Ovary (tissue), 7 donors: ENCODE measurements at regions not wholly inside any gene's neighbourhood (a gene's known extent, or its start where the extent isn't known, plus 50 kb on each side); places are given as distances from the start of the nearest gene placed in this dataset.

Experiments used
- DNase-seq, 5 donors: peaks; one replicate each; pipeline ENCODE4 v3.0.0-alpha.2; 2019 to 2020
- H3K27ac ChIP-seq, 2 donors: fragments of 200-600 bp; one replicate each; pipeline versions ENCODE4 v1.5.1 to v1.8.0; 2019 to 2022
- H3K27me3 ChIP-seq: fragments of 200-600 bp; one replicate; pipeline ENCODE4 v1.8.0; 2022
- H3K36me3 ChIP-seq: fragments of 200-600 bp; sonication (generic); one replicate; pipeline ENCODE4 v1.5.1; 2019
- H3K4me1 ChIP-seq: one replicate; pipeline ENCODE4 v1.8.1; 2013; ENCODE audit warnings: mild to moderate bottlenecking, moderate library complexity; ENCODE audit not compliant: insufficient read depth
- H3K4me3 ChIP-seq: fragments of 200-600 bp; sonication (generic); one replicate; pipeline ENCODE4 v1.5.1; 2017
- H3K9me3 ChIP-seq, 2 donors: fragments of 200-600 bp in 1 of 2; sonication (generic) in 1 of 2; one replicate each; pipeline versions ENCODE4 v1.5.1 to v1.8.1; 2013 to 2019; ENCODE audit warnings: mild to moderate bottlenecking in 1 of 2, moderate library complexity in 1 of 2
- CTCF ChIP-seq, 3 donors: fragments of 450-650 bp in 2 of 3; fragments of 200-600 bp in 1 of 3; IDR thresholded peaks; one replicate each; pipeline versions ENCODE4 v1.5.1 to v1.8.0; 2016 to 2022; ENCODE audit warnings: antibody characterized with exemption in 3 of 3, mild to moderate bottlenecking in 1 of 3
- EP300 ChIP-seq: sonication (generic); formaldehyde crosslinking; IDR thresholded peaks from one replicate; pipeline ENCODE4 v1.6.1; 2017; ENCODE audit warnings: antibody characterized with exemption
- POLR2A ChIP-seq: fragments of 450-650 bp; IDR thresholded peaks from one replicate; pipeline ENCODE4 v1.6.1; 2017; ENCODE audit warnings: antibody characterized with exemption, mild to moderate bottlenecking, moderate library complexity
- WGBS, 3 donors: extraction: QIAGEN DNeasy Blood & Tissue Kit in 1 of 3; methylation state at CpG; one replicate each; pipeline versions ENCODE4 v1.1.5 to v1.1.7; 2013 to 2017; 5-methylcytosine and 5-hydroxymethylcytosine counted together
- intact Hi-C, 4 donors: fragments of 100-400 bp; cut with DNase I; formaldehyde crosslinking; loops; one replicate each; pipeline versions ENCODE4 v1.11.0 to v1.15.1; 2022 to 2023
- donor health status: DM: no; HTN: no; CAD: no; lungs with moderate emphysema.
- donor health status: DM: no; HTN: no; CAD: no.
- donor health status: Bipolar disorder and iron deficiency.
- donor health status: DM: no; HTN: no; CAD: no.
- donor health status: DM: yes; HTN: yes; CAD: no.

- 8 to 11% (median 9%) methylated on average over 4 of the region's 4 CpGs for WGBS, 3 donors
- no peak overlapping the region for H3K27ac ChIP-seq
- no peaks in the 10 kb centered on the region for H3K9me3 ChIP-seq
- no peaks in the 10 kb centered on the region for H3K4me1 ChIP-seq
- no peak for DNase-seq
- H3K27me3 ChIP-seq = no peaks in the 10 kb centered on the region
- H3K36me3 ChIP-seq = no peaks in the 10 kb centered on the region
- TF ChIP-seq POLR2A = no peak
- TF ChIP-seq CTCF (IDR thresholded peaks at IDR 0.05) = no peak
- TF ChIP-seq EP300 = no peak
- intact Hi-C loops = no loop called here
- H3K4me3 ChIP-seq = no peak overlapping the region
Measured at GRCh38 chr16:51708861-51709260, 557.8 kb upstream of the SALL1 start.

GRCh38 chr16:51707666-51708065, 556.6 kb upstream of the SALL1 start:
- intact Hi-C loops = no loop called here
- DNase-seq = no peak
- no peaks in the 10 kb centered on the region for H3K4me1 ChIP-seq

GRCh38 chr16:51705142-51705541, 554.1 kb upstream of the SALL1 start:
- H3K27me3 ChIP-seq = no peaks in the 10 kb centered on the region
- no peak for DNase-seq
- no peaks in the 10 kb centered on the region for H3K36me3 ChIP-seq
- H3K4me3 ChIP-seq = no peak overlapping the region
- intact Hi-C loops = no loop called here
- TF ChIP-seq CTCF (IDR thresholded peaks at IDR 0.05) = no peak
- TF ChIP-seq EP300 = no peak
- no peak for TF ChIP-seq POLR2A
- H3K4me1 ChIP-seq = no peaks in the 10 kb centered on the region
- H3K9me3 ChIP-seq = no peaks in the 10 kb centered on the region
- H3K27ac ChIP-seq = no peak overlapping the region

More at GRCh38 chr16:51707666-51708065, 556.6 kb upstream of the SALL1 start:
- Histone ChIP-seq H3K4me3 (no peak overlapping the region), H3K27ac (no peak overlapping the region), H3K27me3 (no peaks in the 10 kb centered on the region), H3K36me3 (no peaks in the 10 kb centered on the region), H3K9me3 (no peaks in the 10 kb centered on the region)
- TF ChIP-seq CTCF (IDR thresholded peaks at IDR 0.05) (no peak), EP300 (no peak), POLR2A (no peak)
- 71 to 75% (median 72%) methylated on average over 6 of the region's 6 CpGs for WGBS, 3 donors

- no peaks in the 10 kb centered on the region for H3K36me3 ChIP-seq
- no peak overlapping the region for H3K4me3 ChIP-seq
- intact Hi-C loops = no loop called here
- no peak for DNase-seq
- H3K27me3 ChIP-seq = no peaks in the 10 kb centered on the region
- H3K4me1 ChIP-seq = no peaks in the 10 kb centered on the region
- TF ChIP-seq CTCF (IDR thresholded peaks at IDR 0.05) (no peak), POLR2A (no peak), EP300 (no peak)
- no peaks in the 10 kb centered on the region for H3K9me3 ChIP-seq
- H3K27ac ChIP-seq = no peak overlapping the region
- 89 to 91% (median 90%) methylated on average over 1 of the region's 1 CpG for WGBS, 3 donors
Measured at GRCh38 chr16:51701025-51701424, 550.0 kb upstream of the SALL1 start.
